ENCODE measurements at regions not wholly inside any gene's neighbourhood (a gene's known extent, or its start where the extent isn't known, plus 50 kb on each side); places are given as distances from the start of the nearest gene placed in this dataset.

DNA sequence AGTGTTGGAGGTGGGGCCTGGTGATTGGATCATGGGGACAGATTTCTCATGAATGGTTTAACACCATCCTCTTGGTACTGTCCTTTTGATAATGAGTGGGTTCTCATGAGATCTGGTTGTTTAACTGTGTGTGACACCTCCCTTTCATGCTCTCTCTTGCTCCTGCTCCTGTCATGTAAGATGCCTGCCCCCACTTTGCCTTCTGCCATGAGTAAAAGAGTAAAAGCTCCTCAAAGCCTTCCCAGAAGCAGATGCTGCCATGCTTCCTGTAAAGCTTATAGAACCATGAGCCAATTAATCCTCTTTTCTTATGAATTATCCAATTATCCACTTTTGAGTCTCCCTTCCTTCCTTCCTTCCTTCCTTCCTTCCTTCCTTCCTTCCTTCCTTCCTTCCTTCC is 317.7 kb downstream of the RDH14 start:
- Histone ChIP-seq H3K27ac (no peak overlapping the region), H3K4me3 (no peak overlapping the region), H3K4me1 (no peaks in the 10 kb centered on the region), H3K9me3 (no peaks in the 10 kb centered on the region), H3K36me3 (no peaks in the 10 kb centered on the region), H3K27me3 (no peaks in the 10 kb centered on the region)
- TF ChIP-seq, protein P1, sequence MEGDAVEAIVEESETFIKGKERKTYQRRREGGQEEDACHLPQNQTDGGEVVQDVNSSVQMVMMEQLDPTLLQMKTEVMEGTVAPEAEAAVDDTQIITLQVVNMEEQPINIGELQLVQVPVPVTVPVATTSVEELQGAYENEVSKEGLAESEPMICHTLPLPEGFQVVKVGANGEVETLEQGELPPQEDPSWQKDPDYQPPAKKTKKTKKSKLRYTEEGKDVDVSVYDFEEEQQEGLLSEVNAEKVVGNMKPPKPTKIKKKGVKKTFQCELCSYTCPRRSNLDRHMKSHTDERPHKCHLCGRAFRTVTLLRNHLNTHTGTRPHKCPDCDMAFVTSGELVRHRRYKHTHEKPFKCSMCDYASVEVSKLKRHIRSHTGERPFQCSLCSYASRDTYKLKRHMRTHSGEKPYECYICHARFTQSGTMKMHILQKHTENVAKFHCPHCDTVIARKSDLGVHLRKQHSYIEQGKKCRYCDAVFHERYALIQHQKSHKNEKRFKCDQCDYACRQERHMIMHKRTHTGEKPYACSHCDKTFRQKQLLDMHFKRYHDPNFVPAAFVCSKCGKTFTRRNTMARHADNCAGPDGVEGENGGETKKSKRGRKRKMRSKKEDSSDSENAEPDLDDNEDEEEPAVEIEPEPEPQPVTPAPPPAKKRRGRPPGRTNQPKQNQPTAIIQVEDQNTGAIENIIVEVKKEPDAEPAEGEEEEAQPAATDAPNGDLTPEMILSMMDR (IDR thresholded peaks at IDR 0.05): no peak
- intact Hi-C loops (cut with DNase I; ENCODE audit: low total_unique reads): no loop called here
- no peak for DNase-seq

DNA sequence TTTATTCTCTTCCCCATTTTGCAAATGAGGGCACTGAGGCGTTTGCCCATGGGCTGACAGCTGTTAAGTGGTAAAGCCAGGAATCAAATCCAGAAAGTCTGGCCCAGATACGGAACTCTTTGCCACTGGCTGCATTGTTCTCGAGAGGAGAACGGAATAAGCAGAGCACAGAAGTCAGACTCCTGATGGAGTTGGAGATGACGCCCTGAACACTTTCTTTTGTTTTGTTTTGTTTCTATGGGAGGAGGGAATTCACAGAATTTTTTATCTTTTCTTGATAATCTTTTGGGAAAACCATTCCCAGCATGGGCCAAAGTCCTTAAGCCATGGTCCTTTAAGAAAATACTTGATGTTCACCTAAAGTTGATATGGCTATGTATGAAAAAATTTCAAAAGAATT is 322.2 kb downstream of the RDH14 start:
- intact Hi-C loops (cut with DNase I; ENCODE audit: low total_unique reads): no loop called here
- no peak for DNase-seq
- Histone ChIP-seq H3K27ac (no peak overlapping the region), H3K4me1 (no peaks in the 10 kb centered on the region), H3K27me3 (no peaks in the 10 kb centered on the region), H3K9me3 (no peaks in the 10 kb centered on the region), H3K36me3 (no peaks in the 10 kb centered on the region), H3K4me3 (no peak overlapping the region)
- TF ChIP-seq, protein P1 (IDR thresholded peaks at IDR 0.05): no peak

DNA sequence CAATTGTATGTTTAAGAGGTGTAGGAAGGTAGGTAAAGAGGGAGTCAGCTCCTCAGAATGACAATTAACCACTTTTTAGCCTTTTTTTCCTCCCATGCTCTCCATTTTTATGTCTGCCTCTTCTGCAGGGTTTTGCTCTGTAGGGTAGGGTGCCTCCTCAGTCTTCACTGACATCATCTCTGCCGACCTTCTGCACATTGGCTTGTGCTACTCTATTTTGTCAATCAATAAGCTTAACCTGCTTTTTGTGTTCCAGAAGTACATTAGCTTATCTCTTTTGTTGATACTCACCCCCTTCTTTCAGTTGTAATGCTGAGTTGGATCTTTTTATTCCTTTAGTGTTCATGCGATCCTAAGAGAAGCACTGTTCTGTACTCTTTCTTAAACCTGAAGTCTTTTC is 323.2 kb downstream of the RDH14 start:
- Histone ChIP-seq H3K4me3 (no peak overlapping the region), H3K27ac (no peak overlapping the region), H3K27me3 (no peaks in the 10 kb centered on the region), H3K9me3 (no peaks in the 10 kb centered on the region), H3K36me3 (no peaks in the 10 kb centered on the region), H3K4me1 (no peaks in the 10 kb centered on the region)
- intact Hi-C loops (cut with DNase I; ENCODE audit: low total_unique reads): no loop called here
- DNase-seq: no peak
- TF ChIP-seq, protein P1 (IDR thresholded peaks at IDR 0.05): no peak

DNA sequence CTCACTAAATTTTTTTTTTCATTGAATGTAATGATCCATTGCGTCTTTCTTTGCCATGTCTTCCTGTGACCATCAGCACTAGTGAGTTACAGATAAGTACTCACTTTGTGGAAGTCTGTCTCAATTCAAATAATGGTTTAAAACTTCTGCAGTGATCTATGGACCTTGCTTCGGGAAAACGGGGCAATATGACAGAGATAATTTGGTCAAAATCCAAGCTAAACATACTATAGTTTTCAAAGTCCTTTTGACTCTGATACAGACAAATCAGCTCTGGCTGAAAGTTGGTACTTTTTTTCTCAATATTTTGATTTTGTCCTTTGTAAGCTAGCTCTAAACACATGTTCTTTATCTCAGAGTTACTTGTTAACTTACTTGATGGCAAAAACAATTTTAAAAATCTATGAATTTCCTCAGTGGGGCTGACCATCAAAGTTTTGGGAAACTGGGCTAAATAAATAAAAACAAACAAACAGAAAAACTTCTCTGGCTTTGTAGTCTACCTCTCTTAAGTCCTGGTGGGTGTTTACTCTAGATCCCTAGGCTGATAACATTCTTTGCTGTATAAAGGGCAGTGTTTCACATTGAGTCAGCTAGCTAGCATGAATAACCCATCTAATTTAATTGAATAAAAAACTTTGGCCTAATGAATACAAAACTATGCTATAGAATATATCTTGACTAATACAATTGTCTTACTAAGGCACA is 327.6 kb downstream of the RDH14 start:
- no peak for DNase-seq
- Histone ChIP-seq H3K4me1 (no peaks in the 10 kb centered on the region), H3K27ac (no peak overlapping the region), H3K27me3 (no peaks in the 10 kb centered on the region), H3K9me3 (no peaks in the 10 kb centered on the region), H3K4me3 (no peak overlapping the region), H3K36me3 (no peaks in the 10 kb centered on the region)
- TF ChIP-seq, protein P1 (IDR thresholded peaks at IDR 0.05): no peak
- intact Hi-C loops (cut with DNase I; ENCODE audit: low total_unique reads): no loop called here

DNA sequence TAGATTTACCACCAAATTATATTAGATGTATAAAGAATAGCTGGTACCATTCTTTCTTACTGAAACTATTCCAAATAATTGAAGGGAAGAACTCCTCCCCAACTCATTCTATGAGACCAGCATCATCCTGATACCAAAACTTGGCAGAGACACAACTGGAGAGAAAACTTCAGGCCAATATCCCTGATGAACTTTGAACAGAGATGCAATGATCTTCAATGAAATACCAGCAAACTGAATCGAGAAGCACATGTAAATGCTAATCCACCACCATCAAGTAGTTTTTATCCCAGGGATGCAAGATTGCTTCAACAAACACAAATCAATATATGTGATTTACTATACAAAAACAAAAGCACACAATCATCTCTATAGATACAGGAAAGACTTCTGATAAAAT is 329.8 kb downstream of the RDH14 start:
- no peak overlapping the region for H3K27ac ChIP-seq
- no peak overlapping the region for H3K4me3 ChIP-seq
- H3K27me3 ChIP-seq: no peaks in the 10 kb centered on the region
- TF ChIP-seq, protein P1 (IDR thresholded peaks at IDR 0.05): no peak
- no peaks in the 10 kb centered on the region for H3K9me3 ChIP-seq
- no peaks in the 10 kb centered on the region for H3K36me3 ChIP-seq
- H3K4me1 ChIP-seq: no peaks in the 10 kb centered on the region
- no peak for DNase-seq
- intact Hi-C loops (cut with DNase I; ENCODE audit: low total_unique reads): no loop called here

DNA sequence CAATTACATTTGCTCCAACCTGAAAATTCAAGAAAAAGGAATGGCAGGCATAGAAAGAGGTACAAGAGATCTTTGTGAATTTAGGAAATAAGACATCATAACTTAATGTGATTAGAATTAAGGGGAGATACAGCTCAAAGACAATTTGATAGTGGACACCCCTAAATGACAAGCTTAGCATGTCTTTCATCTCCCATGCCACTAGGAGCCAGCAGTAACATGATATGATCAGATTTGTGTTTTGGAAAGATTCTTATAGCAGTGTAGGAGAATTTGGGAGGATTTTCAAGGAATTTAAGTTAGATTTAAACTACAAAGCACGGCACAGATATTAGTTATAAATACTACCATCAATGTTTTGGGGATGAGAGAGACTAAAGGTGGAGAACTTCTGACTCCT is 340.8 kb downstream of the RDH14 start:
- Histone ChIP-seq H3K4me3 (no peak overlapping the region), H3K4me1 (no peaks in the 10 kb centered on the region), H3K9me3 (no peaks in the 10 kb centered on the region), H3K27me3 (no peaks in the 10 kb centered on the region), H3K27ac (no peak overlapping the region), H3K36me3 (no peaks in the 10 kb centered on the region)
- intact Hi-C loops (cut with DNase I; ENCODE audit: low total_unique reads): no loop called here
- TF ChIP-seq, protein P1 (IDR thresholded peaks at IDR 0.05): no peak
- no peak for DNase-seq
